ENCODE measurements at regions not wholly inside any gene's neighbourhood (a gene's known extent, or its start where the extent isn't known, plus 50 kb on each side); places are given as distances from the start of the nearest gene placed in this dataset.

DNA sequence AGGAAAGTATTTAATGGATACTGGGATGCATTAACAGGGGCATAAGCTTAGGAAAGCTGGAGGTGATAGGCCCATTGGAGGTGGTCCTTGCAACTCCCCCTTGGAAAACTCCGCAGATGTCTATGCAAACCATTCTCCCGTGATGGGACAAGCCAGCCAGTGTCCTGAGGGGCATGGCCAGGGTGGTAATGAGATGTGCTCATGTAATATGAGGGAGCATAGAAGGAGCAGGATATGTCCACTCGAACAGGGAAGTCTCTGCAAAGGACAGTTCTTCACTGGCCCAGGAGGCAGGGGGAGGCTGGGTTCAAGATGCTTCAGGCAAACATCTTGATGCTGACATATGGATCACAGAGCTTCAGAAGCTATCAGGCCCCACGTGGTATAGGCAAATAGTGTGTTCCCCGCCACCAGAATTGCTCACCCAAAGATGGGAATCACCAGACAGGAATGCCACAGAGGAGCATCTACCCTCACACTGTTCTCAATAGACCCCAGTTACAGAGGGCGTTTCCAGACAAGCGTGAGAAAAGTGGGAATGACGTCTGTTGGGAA is 201.6 kb upstream of the CDH4 start (continued):
- TF ChIP-seq, protein P1, sequence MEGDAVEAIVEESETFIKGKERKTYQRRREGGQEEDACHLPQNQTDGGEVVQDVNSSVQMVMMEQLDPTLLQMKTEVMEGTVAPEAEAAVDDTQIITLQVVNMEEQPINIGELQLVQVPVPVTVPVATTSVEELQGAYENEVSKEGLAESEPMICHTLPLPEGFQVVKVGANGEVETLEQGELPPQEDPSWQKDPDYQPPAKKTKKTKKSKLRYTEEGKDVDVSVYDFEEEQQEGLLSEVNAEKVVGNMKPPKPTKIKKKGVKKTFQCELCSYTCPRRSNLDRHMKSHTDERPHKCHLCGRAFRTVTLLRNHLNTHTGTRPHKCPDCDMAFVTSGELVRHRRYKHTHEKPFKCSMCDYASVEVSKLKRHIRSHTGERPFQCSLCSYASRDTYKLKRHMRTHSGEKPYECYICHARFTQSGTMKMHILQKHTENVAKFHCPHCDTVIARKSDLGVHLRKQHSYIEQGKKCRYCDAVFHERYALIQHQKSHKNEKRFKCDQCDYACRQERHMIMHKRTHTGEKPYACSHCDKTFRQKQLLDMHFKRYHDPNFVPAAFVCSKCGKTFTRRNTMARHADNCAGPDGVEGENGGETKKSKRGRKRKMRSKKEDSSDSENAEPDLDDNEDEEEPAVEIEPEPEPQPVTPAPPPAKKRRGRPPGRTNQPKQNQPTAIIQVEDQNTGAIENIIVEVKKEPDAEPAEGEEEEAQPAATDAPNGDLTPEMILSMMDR (IDR thresholded peaks at IDR 0.05; ENCODE audit: control extremely low read depth in 1 of 3, insufficient read depth in 1 of 3, low read depth in 1 of 3, low read length in 3 of 3), result no peak
- no peak for TF ChIP-seq SP4 (IDR thresholded peaks at IDR 0.05; ENCODE audit: low read length)

Data from H1 (cell line).